MCF 10A (cell line): ENCODE measurements at regions not wholly inside any gene's neighbourhood (a gene's known extent, or its start where the extent isn't known, plus 50 kb on each side); places are given as distances from the start of the nearest gene placed in this dataset.
A peak's percentile ranks its signal among the peaks of the same experiment; 100 is the strongest.
"Not testable (repeated sequence)": the region's sequence is repeated elsewhere in the genome, so short reads cannot be mapped to it uniquely, and the experiment has no call there.

Experiments used
- BruUV-seq: library from RNA; stranded (reverse); fragments of 400-500 nt; replicated peaks from 2 replicates; lab custom pipeline; 2021; lab: Mats Ljungman, UMichigan
- CTCF ChIA-PET: fragments of 300-600 bp; sonication (Branson Sonifier 250); formaldehyde crosslinking; extraction: SDS; loops from one replicate; lab custom pipeline; 2021; ENCODE audit warnings: antibody characterized with exemption, inconsistent platforms; lab: Yijun Ruan, JAX
- POLR2A ChIA-PET: fragments of 300-600, 350-650 bp; sonication (Branson Sonifier 250); formaldehyde crosslinking; extraction: SDS; loops from one replicate; lab custom pipeline; 2020; ENCODE audit warnings: antibody characterized with exemption, inconsistent platforms; lab: Yijun Ruan, JAX
- DNase-seq: peaks from one replicate; pipeline ENCODE4 v3.0.0-alpha.2; 2018; ENCODE audit not compliant: unreplicated experiment
- H3K27ac Mint-ChIP-seq: one replicate; pipeline ENCODE4 v1.8.0; 2022; ENCODE audit warnings: mild to moderate bottlenecking, low read depth, mixed read lengths; ENCODE audit not compliant: unreplicated experiment
- H3K27me3 Mint-ChIP-seq: one replicate; pipeline ENCODE4 v1.8.0; 2022; ENCODE audit warnings: mixed read lengths; ENCODE audit not compliant: insufficient read depth, unreplicated experiment
- H3K36me3 Mint-ChIP-seq: one replicate; pipeline ENCODE4 v1.8.0; 2022; ENCODE audit warnings: mild to moderate bottlenecking, moderate library complexity, mixed read lengths; ENCODE audit not compliant: insufficient read depth, unreplicated experiment
- H3K4me1 Mint-ChIP-seq: one replicate; pipeline ENCODE4 v1.8.0; 2022; ENCODE audit warnings: mixed read lengths; ENCODE audit not compliant: insufficient read depth, unreplicated experiment
- H3K4me3 Mint-ChIP-seq: one replicate; pipeline ENCODE4 v1.8.0; 2022; ENCODE audit warnings: mild to moderate bottlenecking, moderate library complexity, mixed read lengths; ENCODE audit not compliant: unreplicated experiment
- H3K9me3 Mint-ChIP-seq: one replicate; pipeline ENCODE4 v1.8.0; 2022; ENCODE audit warnings: mixed read lengths; ENCODE audit not compliant: unreplicated experiment
- CTCF ChIP-seq: fragments of 200-600 bp; IDR thresholded peaks from one replicate; pipeline ENCODE4 v1.8.0; 2022; ENCODE audit warnings: antibody characterized with exemption, mild to moderate bottlenecking; ENCODE audit not compliant: unreplicated experiment
- intact Hi-C: fragments of 100-400 bp; cut with micrococcal nuclease; formaldehyde crosslinking; loops from 2 replicates; pipeline ENCODE4 v1.14.1; 2022

- H3K4me1 Mint-ChIP-seq, intact Hi-C loops, POLR2A ChIA-PET, H3K27me3 Mint-ChIP-seq, H3K4me3 Mint-ChIP-seq, H3K36me3 Mint-ChIP-seq, CTCF ChIA-PET, H3K9me3 Mint-ChIP-seq, BruUV-seq, DNase-seq, H3K27ac Mint-ChIP-seq: not testable (repeated sequence)
Observed at GRCh38 chr7:9727467-9727869, 1246.2 kb upstream of the PHF14 start.

GRCh38 chr7:9728014-9728657, 1245.5 kb upstream of the PHF14 start:
- H3K4me3 Mint-ChIP-seq, H3K36me3 Mint-ChIP-seq, H3K27ac Mint-ChIP-seq, H3K27me3 Mint-ChIP-seq, CTCF ChIA-PET, DNase-seq, intact Hi-C loops, BruUV-seq, POLR2A ChIA-PET, H3K4me1 Mint-ChIP-seq, H3K9me3 Mint-ChIP-seq: not testable (repeated sequence)

GRCh38 chr7:9752033-9752432, 1221.6 kb upstream of the PHF14 start:
- ChIA-PET POLR2A (no interaction called here), CTCF (no interaction called here)
- no peaks in the 10 kb centered on the region for H3K4me1 Mint-ChIP-seq
- no peaks in the 10 kb centered on the region for H3K9me3 Mint-ChIP-seq
- H3K27me3 Mint-ChIP-seq, result peaks cover 34% of the 10 kb centered on the region
- no peak overlapping the region for H3K4me3 Mint-ChIP-seq
- no peaks in the 10 kb centered on the region for H3K36me3 Mint-ChIP-seq
- H3K27ac Mint-ChIP-seq, result no peak overlapping the region
- DNase-seq, result no peak
- intact Hi-C loops, result no loop called here
- no TSS peak for BruUV-seq
- no peak for TF ChIP-seq CTCF

GRCh38 chr7:9761224-9761623, 1212.4 kb upstream of the PHF14 start:
- peaks cover 15% of the 10 kb centered on the region for H3K27me3 Mint-ChIP-seq
- no peak overlapping the region for H3K27ac Mint-ChIP-seq
- DNase-seq, result no peak
- ChIA-PET CTCF (interaction anchor here (0.6 kb wide), 1 partner anchor 1117 kb away, joined by 3 read pairs; no protein-coding TSS in a partner anchor), POLR2A (no interaction called here)
- intact Hi-C loops, result no loop called here
- no peaks in the 10 kb centered on the region for H3K9me3 Mint-ChIP-seq
- H3K36me3 Mint-ChIP-seq, result no peaks in the 10 kb centered on the region
- BruUV-seq, result no TSS peak
- no peaks in the 10 kb centered on the region for H3K4me1 Mint-ChIP-seq
- TF ChIP-seq CTCF, result no peak
- H3K4me3 Mint-ChIP-seq, result no peak overlapping the region

GRCh38 chr7:9776900-9777299, 1196.8 kb upstream of the PHF14 start:
- no TSS peak for BruUV-seq
- Mint-ChIP-seq H3K9me3 (peaks cover 15% of the 10 kb centered on the region), H3K4me3 (no peak overlapping the region), H3K27me3 (no peaks in the 10 kb centered on the region), H3K36me3 (no peaks in the 10 kb centered on the region), H3K4me1 (no peaks in the 10 kb centered on the region), H3K27ac (no peak overlapping the region)
- TF ChIP-seq CTCF, result no peak
- ChIA-PET POLR2A (no interaction called here), CTCF (no interaction called here)
- DNase-seq, result peak; percentile 9
- intact Hi-C loops, result no loop called here
